HepG2 (cell line): ENCODE measurements at regions not wholly inside any gene's neighbourhood (a gene's known extent, or its start where the extent isn't known, plus 50 kb on each side); places are given as distances from the start of the nearest gene placed in this dataset.

Experiments
- ATAC-seq: fragments of 200-7000 bp; cut with Tn5 transposase; 3 replicates; pipeline ENCODE4 v1.9.1; 2020; ENCODE audit warnings: mild to moderate bottlenecking, moderate library complexity
- BruUV-seq: library from RNA; stranded (reverse); fragments of 400-500 nt; replicated peaks from 2 replicates; lab custom pipeline; 2021; lab: Mats Ljungman, UMichigan
- CTCF ChIA-PET: fragments of 300-600 bp; formaldehyde crosslinking; extraction: SDS; loops from one replicate; lab custom pipeline; 2021; ENCODE audit warnings: low total read pairs, inconsistent platforms, low intra/inter-chr PET ratio; lab: Yijun Ruan, JAX
- POLR2A ChIA-PET: fragments of 350-600 bp; sonication (Branson Sonifier 250); formaldehyde crosslinking; loops from one replicate; lab custom pipeline; 2020; ENCODE audit warnings: antibody characterized with exemption, inconsistent platforms; lab: Yijun Ruan, JAX
- DNase-seq: peaks from one replicate; pipeline ENCODE4 v3.0.0-alpha.2; 2015; ENCODE audit warnings: low spot score
- FAIRE-seq: peaks from 3 replicates; lab custom pipeline; 2011; peaks lifted over from hg19 to GRCh38; lab: Jason Lieb, UNC
- H2AFZ ChIP-seq: one replicate; pipeline ENCODE4 v1.6.1; 2011; ENCODE audit warnings: low read length, inconsistent platforms
- H3K27ac ChIP-seq: fragments of 300-600 bp; 3 replicates; pipeline ENCODE4 v1.8.0; 2011; ENCODE audit warnings: mixed run types, mild to moderate bottlenecking, mixed read lengths, low read length, inconsistent platforms; ENCODE audit not compliant: insufficient read depth; ENCODE audit errors: extremely low read length
- H3K27me3 ChIP-seq, 2 experiments: fragments of 200-600 bp in 1 of 2; 2 replicates in 1 of 2; 3 replicates in 1 of 2; pipeline versions ENCODE4 v1.6.0 to v1.8.0; 2011; ENCODE audit warnings: low read length in 2 of 2, mild to moderate bottlenecking in 2 of 2, moderate library complexity in 2 of 2, inconsistent platforms in 1 of 2; ENCODE audit not compliant: insufficient read depth in 2 of 2, control insufficient read depth in 1 of 2
- H3K36me3 ChIP-seq, 2 experiments: fragments of 200-600 bp in 1 of 2; replicated peaks in 1 of 2; 2 replicates in 1 of 2; 3 replicates in 1 of 2; pipeline versions ENCODE4 v1.5.1 to v1.8.0; 2011; ENCODE audit warnings: low read length in 2 of 2, inconsistent platforms in 1 of 2; ENCODE audit not compliant: insufficient read depth in 2 of 2, control insufficient read depth in 1 of 2
- H3K4me1 ChIP-seq: 2 replicates; pipeline ENCODE4 v1.5.1; 2012; ENCODE audit warnings: low read length, inconsistent platforms; ENCODE audit not compliant: insufficient read depth
- H3K4me2 ChIP-seq: 2 replicates; pipeline ENCODE4 v1.6.0; 2011; ENCODE audit warnings: low read depth, low read length, inconsistent platforms
- H3K4me3 ChIP-seq, 3 experiments: fragments of 200-600 bp in 1 of 3; sonication (generic), shearing (Covaris generic) in 1 of 3; replicated peaks in 1 of 3; 2 replicates each; pipeline ENCODE4 v1.5.1; 2011 to 2016; ENCODE audit warnings: low read length in 3 of 3, inconsistent platforms in 2 of 3, low read depth in 2 of 3, mild to moderate bottlenecking in 2 of 3, control low read depth in 1 of 3, mixed read lengths in 1 of 3; ENCODE audit not compliant: insufficient read depth in 1 of 3
- H3K79me2 ChIP-seq: one replicate; pipeline ENCODE4 v1.6.1; 2011; ENCODE audit warnings: low read length, inconsistent platforms; ENCODE audit not compliant: insufficient read depth
- H3K9ac ChIP-seq: 2 replicates; pipeline ENCODE4 v1.6.0; 2011; ENCODE audit warnings: mild to moderate bottlenecking, low read depth, low read length, inconsistent platforms; ENCODE audit not compliant: insufficient read depth
- H3K9me3 ChIP-seq: 2 replicates; pipeline ENCODE4 v1.5.1; 2012; ENCODE audit warnings: mild to moderate bottlenecking, low read length
- H4K20me1 ChIP-seq: 2 replicates; pipeline ENCODE4 v1.6.0; 2011; ENCODE audit warnings: inconsistent platforms, mild to moderate bottlenecking, low read length, moderate library complexity; ENCODE audit not compliant: insufficient read depth
- CAMTA2 ChIP-seq: sonication (generic); formaldehyde crosslinking; IDR thresholded peaks from 2 replicates; pipeline ENCODE4 v1.4.0; 2020; ENCODE audit warnings: mild to moderate bottlenecking, missing genetic modification reagents, borderline replicate concordance
- SP140L ChIP-seq: sonication (generic); formaldehyde crosslinking; IDR thresholded peaks from 2 replicates; pipeline ENCODE4 v1.4.0; 2020; ENCODE audit warnings: missing genetic modification reagents, borderline replicate concordance
- ZKSCAN1 ChIP-seq: fragments of 150-350 bp; IDR thresholded peaks from 2 replicates; pipeline ENCODE4 v1.6.1; 2014; ENCODE audit warnings: low read length
- ZNF264 ChIP-seq: sonication (generic); formaldehyde crosslinking; IDR thresholded peaks from 2 replicates; pipeline ENCODE4 v1.4.0; 2020; ENCODE audit warnings: missing genetic modification reagents
- ZNF564 ChIP-seq: sonication (generic); formaldehyde crosslinking; IDR thresholded peaks from 2 replicates; pipeline ENCODE4 v1.8.1; 2023; ENCODE audit warnings: mild to moderate bottlenecking, missing genetic modification reagents
- ZNF704 ChIP-seq: sonication (generic); formaldehyde crosslinking; IDR thresholded peaks from 2 replicates; pipeline ENCODE4 v1.8.1; 2023; ENCODE audit warnings: mild to moderate bottlenecking, inconsistent platforms, moderate library complexity, missing genetic modification reagents, borderline replicate concordance
- WGBS: methylation state at CpG from one replicate; pipeline ENCODE4 v1.1.6; 2017; ENCODE audit warnings: low lambda C conversion rate; 5-methylcytosine and 5-hydroxymethylcytosine counted together
- in situ Hi-C: cut with HindIII; loops from 2 replicates; pipeline ENCODE4 v1.10.0; 2017; ENCODE audit warnings: low pct_unique_long_range_greater_than_20kb; ENCODE audit not compliant: extremely low pct_ligation_motif_present
- intact Hi-C: fragments of 100-400 bp; cut with micrococcal nuclease; formaldehyde crosslinking; loops from one replicate; pipeline ENCODE4 v1.10.0; 2022; ENCODE audit not compliant: unreplicated experiment

- no peak overlapping the region for H2AFZ ChIP-seq
- no peaks in the 10 kb centered on the region for H3K79me2 ChIP-seq
- no peaks in the 10 kb centered on the region for H4K20me1 ChIP-seq
- no peaks in the 10 kb centered on the region for H3K9me3 ChIP-seq
- H3K27me3 ChIP-seq, result peaks cover 9 to 29% of the 10 kb centered on the region in 2 experiments; a peak in 3 of 5 replicates
- intact Hi-C loops, result no loop called here
- ChIA-PET CTCF (no interaction called here), POLR2A (no interaction called here)
- H3K4me2 ChIP-seq, result no peak overlapping the region
- WGBS, result 33% methylated on average over 12 of the region's 14 CpGs
- TF ChIP-seq ZNF564 (no peak), ZNF264 (CRISPR knock-in tag) (no peak), ZNF704 (CRISPR knock-in tag) (no peak), SP140L (CRISPR knock-in tag) (no peak), CAMTA2 (CRISPR knock-in tag) (no peak), ZKSCAN1 (peak; percentile 71; the same call in 1 of the 2 replicates)
- in situ Hi-C loops, result no loop called here
- H3K27ac ChIP-seq, result no peak overlapping the region
- no peaks in the 10 kb centered on the region for H3K36me3 ChIP-seq
- H3K4me1 ChIP-seq, result peaks cover 47% of the 10 kb centered on the region
- FAIRE-seq (no peak), DNase-seq (no peak), ATAC-seq (no peak)
- H3K4me3 ChIP-seq, result no peak overlapping the region
- no peak overlapping the region for H3K9ac ChIP-seq
- BruUV-seq, result no TSS peak
These were observed 154.9 kb downstream of the C9orf50 start for GRCh38 chr9:129465834-129466535.
